ENCODE measurements at regions not wholly inside any gene's neighbourhood (a gene's known extent, or its start where the extent isn't known, plus 50 kb on each side); places are given as distances from the start of the nearest gene placed in this dataset.
A peak's percentile ranks its signal among the peaks of the same experiment; 100 is the strongest.
"Not testable (repeated sequence)": the region's sequence is repeated elsewhere in the genome, so short reads cannot be mapped to it uniquely, and the experiment has no call there.

- DNase-seq: no peak
Measured at GRCh38 chr4:153929675-153930074, 140.8 kb upstream of the SFRP2 start.

- no peak for DNase-seq
Measured at GRCh38 chr4:153927451-153927850, 138.6 kb upstream of the SFRP2 start.

GRCh38 chr4:153922148-153922547 lies 133.3 kb upstream of the SFRP2 start:
- no peak for DNase-seq

DNA sequence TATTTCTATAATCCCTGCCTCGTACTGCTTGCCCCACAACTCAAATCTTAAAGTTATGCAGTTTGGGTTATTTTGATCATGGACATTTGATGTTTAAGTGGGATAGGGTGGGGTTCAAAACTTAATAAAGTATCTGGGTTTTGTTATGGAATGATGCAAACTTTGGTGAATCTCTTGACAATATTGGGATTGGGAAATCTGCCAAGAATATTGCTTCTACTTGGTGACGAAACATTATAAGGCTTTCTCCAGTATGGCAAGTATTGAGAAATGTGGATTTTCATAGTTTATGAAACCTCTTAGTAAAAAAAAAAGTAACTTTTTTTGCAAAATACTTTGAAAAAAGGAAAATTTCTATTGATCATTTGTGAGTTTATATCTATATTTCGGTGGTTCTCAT lies 130.8 kb upstream of the SFRP2 start:
- no peak for DNase-seq

DNA sequence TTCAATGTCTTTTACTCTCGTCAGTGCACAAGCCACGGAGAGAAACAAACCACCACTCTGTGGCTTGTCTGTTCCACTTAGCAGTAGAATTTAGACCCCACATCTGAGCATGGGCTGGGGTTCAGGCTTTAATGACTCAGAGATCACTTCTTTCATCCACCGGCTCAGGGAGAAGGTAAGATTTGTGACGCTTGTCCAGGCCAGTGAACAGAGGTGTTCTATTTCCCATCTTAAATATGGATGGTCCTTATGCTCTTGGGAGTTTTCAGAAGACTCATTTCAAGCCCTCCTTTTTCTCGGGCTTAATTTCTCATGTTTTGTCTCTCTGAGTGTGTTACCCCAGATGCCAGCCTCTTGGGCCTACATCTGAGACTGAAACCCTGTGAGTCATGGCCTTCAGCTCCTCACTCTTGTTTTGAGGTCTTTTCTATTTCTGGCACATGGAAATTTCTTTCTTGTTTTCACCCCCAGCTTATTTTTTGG lies 127.4 kb upstream of the SFRP2 start:
- no peak for DNase-seq

- no peak for DNase-seq
Measured at GRCh38 chr4:153912301-153912700, 123.4 kb upstream of the SFRP2 start.

GRCh38 chr4:153909672-153910071 lies 120.8 kb upstream of the SFRP2 start:
- DNase-seq: no peak

GRCh38 chr4:153906231-153906630 lies 117.3 kb upstream of the SFRP2 start:
- DNase-seq: no peak

- DNase-seq: no peak
Measured at GRCh38 chr4:153905231-153905630, 116.3 kb upstream of the SFRP2 start.

DNA sequence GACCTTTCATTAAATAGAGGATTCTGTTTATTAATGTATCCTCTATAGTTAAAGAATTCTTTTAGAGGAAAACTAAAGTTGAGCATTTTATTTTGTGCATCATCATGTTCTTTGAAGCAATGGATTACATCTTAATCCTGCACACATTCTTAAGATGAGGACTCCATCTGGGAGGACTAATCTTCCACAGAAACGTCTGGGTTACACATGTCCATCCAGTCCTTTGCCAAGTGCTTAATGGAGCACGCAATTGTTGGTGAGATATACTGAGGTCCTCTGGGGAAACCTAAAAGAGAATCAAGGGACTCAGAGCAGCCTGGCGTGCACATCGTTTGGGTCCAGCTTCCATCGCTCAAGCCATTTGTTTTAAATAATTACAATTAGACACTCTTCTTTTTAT lies 115.1 kb upstream of the SFRP2 start:
- peak; percentile 67 for DNase-seq

GRCh38 chr4:153901220-153901619 lies 112.3 kb upstream of the SFRP2 start:
- DNase-seq: peak; percentile 3

DNA sequence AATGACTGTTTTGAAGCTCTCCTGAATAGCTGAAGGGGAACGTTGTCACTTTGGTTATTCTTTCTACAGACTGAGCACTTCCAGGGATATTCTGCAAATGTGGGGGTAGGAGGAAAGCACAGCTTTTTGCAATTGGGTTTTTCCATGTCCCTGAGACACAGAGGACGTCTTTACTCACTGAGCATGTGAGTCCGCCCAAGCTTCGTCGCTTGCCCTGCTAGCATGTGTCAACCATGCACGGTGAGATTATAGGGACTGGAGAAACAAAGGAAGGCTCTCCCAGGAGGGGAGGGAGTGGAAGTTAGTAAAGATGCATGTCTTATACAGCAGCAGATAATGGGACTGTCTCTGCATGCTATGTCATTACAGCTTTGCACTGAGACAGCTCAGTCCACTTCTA lies 111.5 kb upstream of the SFRP2 start:
- DNase-seq: no peak

DNA sequence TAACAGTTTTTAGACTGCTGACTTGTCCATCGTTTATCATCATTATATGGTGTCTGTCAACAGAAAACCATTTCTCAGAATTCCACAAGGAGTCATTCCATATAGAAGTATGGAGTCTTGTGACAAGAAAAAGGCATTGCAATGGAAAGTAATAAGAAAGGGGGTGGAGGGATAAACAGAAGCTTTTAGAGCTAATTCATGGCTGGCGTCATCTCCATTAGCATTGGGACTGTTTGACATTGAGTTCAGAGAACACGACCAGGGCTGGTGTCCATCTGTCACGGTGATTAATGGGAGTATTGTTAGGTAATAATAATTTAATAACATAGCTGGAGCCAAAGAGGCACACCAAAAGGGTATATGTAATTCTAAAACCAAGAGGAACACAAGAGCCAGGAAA lies 101.9 kb upstream of the SFRP2 start:
- no peak for DNase-seq

DNA sequence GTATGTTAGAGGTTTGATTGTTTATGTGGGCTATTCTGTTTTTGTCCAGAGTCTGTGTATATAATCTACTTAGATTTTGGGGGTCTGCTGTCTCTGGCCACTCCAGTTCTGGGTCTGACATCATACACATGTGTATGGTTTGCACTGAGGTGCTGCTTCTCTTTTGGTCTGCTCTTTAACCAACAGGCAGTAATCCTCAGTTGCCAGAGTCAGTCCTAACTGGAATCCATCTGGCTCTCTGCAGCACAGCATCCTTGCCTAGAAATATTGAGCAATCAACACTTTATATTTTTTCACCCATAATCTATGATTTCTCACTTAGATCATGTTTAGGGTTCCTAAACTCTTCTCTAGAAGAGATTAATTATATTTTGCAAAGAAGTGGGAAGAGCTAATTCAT lies 98.3 kb upstream of the SFRP2 start:
- DNase-seq: no peak

- DNase-seq: no peak
Measured at GRCh38 chr4:153884325-153884724, 95.4 kb upstream of the SFRP2 start.

DNA sequence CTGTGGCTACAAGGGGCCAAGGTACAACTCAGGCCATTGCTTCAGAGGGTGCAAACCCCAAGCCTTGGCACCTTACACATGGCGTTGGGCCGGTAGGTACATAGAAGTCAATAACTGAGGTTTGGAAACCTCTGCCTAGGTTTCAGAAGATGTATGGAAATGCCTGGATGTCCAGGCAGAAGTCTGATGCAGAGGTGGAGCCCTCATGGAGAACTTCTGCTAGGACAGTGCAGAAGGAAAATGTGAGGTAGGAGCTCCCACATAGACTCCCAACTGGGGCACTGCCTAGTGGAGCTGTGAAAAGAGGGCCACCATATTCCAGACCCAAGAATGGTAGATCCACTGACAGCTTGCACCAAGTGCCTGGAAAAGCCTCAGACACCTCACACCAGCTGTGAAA lies 92.1 kb upstream of the SFRP2 start:
- DNase-seq: no peak

DNA sequence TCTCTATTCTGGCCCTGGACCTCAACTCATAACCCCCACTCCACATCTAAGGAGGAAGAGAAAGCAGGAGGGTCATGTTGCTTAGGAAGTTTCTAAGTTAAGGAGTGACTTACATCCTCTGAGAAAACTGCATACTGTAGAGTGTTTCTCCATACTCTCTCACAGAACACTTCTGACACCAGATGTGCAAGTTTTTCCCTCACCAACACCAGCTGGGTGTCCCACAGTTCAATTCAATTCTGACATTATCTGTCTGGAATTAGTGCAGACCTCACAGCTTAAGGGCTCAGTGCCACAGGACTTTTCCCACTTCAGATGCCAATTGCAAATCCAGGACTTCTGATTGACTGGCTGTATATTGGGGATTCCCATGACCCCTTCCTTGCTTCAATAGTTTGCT lies 89.0 kb upstream of the SFRP2 start:
- peak; percentile 12 for DNase-seq

DNA sequence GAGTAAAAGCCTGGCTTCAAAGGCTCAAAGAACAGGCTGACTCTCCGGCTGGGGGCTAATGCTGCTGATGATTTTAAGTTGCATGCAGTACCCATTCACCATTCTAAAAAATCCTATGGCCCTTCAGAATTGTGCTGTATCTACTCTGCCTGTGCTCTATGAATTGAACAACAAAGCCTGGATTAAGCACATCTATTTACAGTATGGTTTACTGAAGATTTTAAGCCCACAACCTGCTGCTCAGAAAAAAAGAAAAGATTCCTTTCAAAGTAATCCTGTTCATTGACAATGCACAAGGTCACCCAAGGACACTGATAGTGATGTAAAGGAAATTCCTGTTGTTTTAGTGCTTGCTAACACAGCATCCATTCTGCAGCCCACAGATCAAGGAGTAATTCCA lies 84.9 kb upstream of the SFRP2 start:
- DNase-seq: peak; percentile 26

DNA sequence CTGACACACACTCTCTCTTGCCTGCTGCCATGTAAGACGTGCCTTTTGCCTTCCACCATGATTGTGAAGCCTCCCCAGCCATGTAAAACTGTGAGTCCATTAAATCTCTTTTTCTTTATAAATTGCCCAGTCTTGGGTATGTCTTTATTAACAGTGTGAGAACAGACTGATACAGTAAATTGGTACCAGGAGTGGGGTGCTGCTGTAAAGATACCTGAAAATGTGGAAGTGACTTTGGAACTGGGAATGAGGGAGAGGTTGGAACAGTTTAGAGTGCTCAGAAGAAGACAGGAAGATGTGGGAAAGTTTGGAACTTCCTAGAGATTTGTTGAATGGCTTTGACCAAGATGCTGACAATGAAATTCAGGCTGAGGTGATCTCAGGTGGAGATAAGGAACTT lies 77.9 kb upstream of the SFRP2 start:
- DNase-seq: not testable (repeated sequence)

GRCh38 chr4:153852501-153852900 lies 63.6 kb upstream of the SFRP2 start:
- DNase-seq: no peak

- DNase-seq: peak; percentile 95
Measured at GRCh38 chr4:153850533-153851280, 61.8 kb upstream of the SFRP2 start.

DNA sequence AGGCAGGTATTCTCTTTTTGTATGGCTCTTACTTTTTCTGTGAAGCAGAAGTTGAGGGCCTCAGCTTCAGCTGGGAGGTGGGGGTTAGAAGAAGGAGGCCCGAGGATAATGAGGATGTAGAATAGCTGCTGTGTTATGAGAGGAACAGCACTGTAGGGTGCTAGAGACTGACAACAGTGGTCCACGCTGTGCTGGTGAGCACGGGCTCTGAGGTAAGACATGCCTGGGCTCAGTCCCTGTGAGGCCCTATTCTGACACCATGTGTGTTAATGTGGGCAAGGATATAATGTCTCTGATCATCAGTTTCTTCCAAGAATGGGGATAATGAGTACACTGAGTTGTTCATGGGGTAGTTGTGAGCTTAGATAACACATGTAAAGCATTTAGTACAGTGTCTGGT lies 55.3 kb upstream of the SFRP2 start:
- DNase-seq: no peak
